ENCODE measurements at regions not wholly inside any gene's neighbourhood (a gene's known extent, or its start where the extent isn't known, plus 50 kb on each side); places are given as distances from the start of the nearest gene placed in this dataset.

- H3K9ac ChIP-seq (ENCODE audit: low read length): no peak overlapping the region
- TF ChIP-seq EGR1 (IDR thresholded peaks at IDR 0.05; ENCODE audit: low read depth): no peak
- no peak for TF ChIP-seq SIN3A (IDR thresholded peaks at IDR 0.05; ENCODE audit: low read depth)
- no peak for TF ChIP-seq ZNF274 (IDR thresholded peaks at IDR 0.05; ENCODE audit: low read depth, low read length)
- no peak for TF ChIP-seq ZFX (IDR thresholded peaks at IDR 0.05)
- TF ChIP-seq, protein P1, sequence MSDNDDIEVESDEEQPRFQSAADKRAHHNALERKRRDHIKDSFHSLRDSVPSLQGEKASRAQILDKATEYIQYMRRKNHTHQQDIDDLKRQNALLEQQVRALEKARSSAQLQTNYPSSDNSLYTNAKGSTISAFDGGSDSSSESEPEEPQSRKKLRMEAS (IDR thresholded peaks at IDR 0.05): no peak
- no peak for TF ChIP-seq SP1 (IDR thresholded peaks at IDR 0.05; ENCODE audit: low read depth)
- no peak for TF ChIP-seq ELF1 (IDR thresholded peaks at IDR 0.05; ENCODE audit: borderline replicate concordance, low read depth)
- TF ChIP-seq JUND (IDR thresholded peaks at IDR 0.05): no peak
- no peak for TF ChIP-seq POLR2AphosphoS5 (IDR thresholded peaks at IDR 0.05; ENCODE audit: low read depth, low read length)
- no peak for TF ChIP-seq SRF (IDR thresholded peaks at IDR 0.05; ENCODE audit: low read depth)
- no peak for TF ChIP-seq CEBPB (IDR thresholded peaks at IDR 0.05; ENCODE audit: low read depth)
- no peak for TF ChIP-seq CTCF (IDR thresholded peaks at IDR 0.05 in 2 of 3, conservative IDR thresholded peaks at IDR 0.05 in 1 of 3; ENCODE audit: borderline replicate concordance in 1 of 3, insufficient read depth in 1 of 3, low read depth in 2 of 3, low read length in 2 of 3)
- no peak for TF ChIP-seq CBX3 (IDR thresholded peaks at IDR 0.05; ENCODE audit: low read depth)
- TF ChIP-seq ATF3 (IDR thresholded peaks at IDR 0.05): no peak
- TF ChIP-seq, protein P2, sequence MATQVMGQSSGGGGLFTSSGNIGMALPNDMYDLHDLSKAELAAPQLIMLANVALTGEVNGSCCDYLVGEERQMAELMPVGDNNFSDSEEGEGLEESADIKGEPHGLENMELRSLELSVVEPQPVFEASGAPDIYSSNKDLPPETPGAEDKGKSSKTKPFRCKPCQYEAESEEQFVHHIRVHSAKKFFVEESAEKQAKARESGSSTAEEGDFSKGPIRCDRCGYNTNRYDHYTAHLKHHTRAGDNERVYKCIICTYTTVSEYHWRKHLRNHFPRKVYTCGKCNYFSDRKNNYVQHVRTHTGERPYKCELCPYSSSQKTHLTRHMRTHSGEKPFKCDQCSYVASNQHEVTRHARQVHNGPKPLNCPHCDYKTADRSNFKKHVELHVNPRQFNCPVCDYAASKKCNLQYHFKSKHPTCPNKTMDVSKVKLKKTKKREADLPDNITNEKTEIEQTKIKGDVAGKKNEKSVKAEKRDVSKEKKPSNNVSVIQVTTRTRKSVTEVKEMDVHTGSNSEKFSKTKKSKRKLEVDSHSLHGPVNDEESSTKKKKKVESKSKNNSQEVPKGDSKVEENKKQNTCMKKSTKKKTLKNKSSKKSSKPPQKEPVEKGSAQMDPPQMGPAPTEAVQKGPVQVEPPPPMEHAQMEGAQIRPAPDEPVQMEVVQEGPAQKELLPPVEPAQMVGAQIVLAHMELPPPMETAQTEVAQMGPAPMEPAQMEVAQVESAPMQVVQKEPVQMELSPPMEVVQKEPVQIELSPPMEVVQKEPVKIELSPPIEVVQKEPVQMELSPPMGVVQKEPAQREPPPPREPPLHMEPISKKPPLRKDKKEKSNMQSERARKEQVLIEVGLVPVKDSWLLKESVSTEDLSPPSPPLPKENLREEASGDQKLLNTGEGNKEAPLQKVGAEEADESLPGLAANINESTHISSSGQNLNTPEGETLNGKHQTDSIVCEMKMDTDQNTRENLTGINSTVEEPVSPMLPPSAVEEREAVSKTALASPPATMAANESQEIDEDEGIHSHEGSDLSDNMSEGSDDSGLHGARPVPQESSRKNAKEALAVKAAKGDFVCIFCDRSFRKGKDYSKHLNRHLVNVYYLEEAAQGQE (IDR thresholded peaks at IDR 0.05; ENCODE audit: low read depth): no peak
- no peak for TF ChIP-seq EZH2phosphoT487 (IDR thresholded peaks at IDR 0.05; ENCODE audit: borderline replicate concordance)
- no peak for TF ChIP-seq EZH2 (IDR thresholded peaks at IDR 0.05)
- TF ChIP-seq TCF7L2 (IDR thresholded peaks at IDR 0.05; ENCODE audit: borderline replicate concordance, extremely low read depth, insufficient read depth, insufficient read length): no peak
- no peak for TF ChIP-seq ZBTB33 (IDR thresholded peaks at IDR 0.05; ENCODE audit: extremely low read depth, insufficient replicate concordance, low read length)
- no peak for TF ChIP-seq RAD21 (IDR thresholded peaks at IDR 0.05; ENCODE audit: low read depth)
- H3K4me2 ChIP-seq (ENCODE audit: low read length): no peak overlapping the region
- BruUV-seq (replicated peaks): no TSS peak
- no peaks in the 10 kb centered on the region for H3K79me2 ChIP-seq (ENCODE audit: insufficient read depth, low read length)
- H3K4me3 ChIP-seq (replicated peaks in 1 of 2; ENCODE audit: low read depth in 1 of 2, low read length in 2 of 2): no peak overlapping the region
- no peak overlapping the region for H3K27ac ChIP-seq (ENCODE audit: low read depth, low read length)
- H2AFZ ChIP-seq (ENCODE audit: low read depth, low read length, poor library complexity, severe bottlenecking): no peak overlapping the region
- RAD21 ChIA-PET (ENCODE audit: low non-redundant PET in 1 of 2, low total read pairs in 2 of 2, uncharacterized antibody in 2 of 2, unreplicated experiment in 2 of 2): no interaction called here
- H3K36me3 ChIP-seq (ENCODE audit: control insufficient read depth in 1 of 2, insufficient read depth in 2 of 2, low read length in 2 of 2): no peaks in the 10 kb centered on the region
- peaks cover 39 to 62% of the 10 kb centered on the region in 2 experiments for H3K9me3 ChIP-seq (ENCODE audit: control insufficient read depth in 1 of 2, insufficient read depth in 1 of 2, low read depth in 1 of 2, low read length in 2 of 2)
- CTCF ChIA-PET: no interaction called here
- no peaks in the 10 kb centered on the region for H3K9me2 ChIP-seq (ENCODE audit: insufficient read depth)
- no peaks in the 10 kb centered on the region for H3K27me3 ChIP-seq (ENCODE audit: insufficient read depth, low read length)
- no peak for ATAC-seq
- H3K4me1 ChIP-seq (ENCODE audit: control insufficient read depth in 1 of 2, insufficient read depth in 2 of 2, low read length in 2 of 2): no peaks in the 10 kb centered on the region
- DNase-seq (ENCODE audit: low read depth, low spot score): no peak
- no peaks in the 10 kb centered on the region for H4K20me1 ChIP-seq (ENCODE audit: insufficient read depth)
- intact Hi-C loops (cut with micrococcal nuclease): no loop called here
- POLR2A ChIA-PET: no interaction called here
Observed at GRCh38 chr17:53941231-53941630, 118.5 kb downstream of the KIF2B start.
